Bronchial epithelial cell (primary cell): ENCODE measurements at regions not wholly inside any gene's neighbourhood (a gene's known extent, or its start where the extent isn't known, plus 50 kb on each side); places are given as distances from the start of the nearest gene placed in this dataset.

Experiments used
- DNase-seq: peaks from one replicate; pipeline ENCODE4 v3.0.0-alpha.2; 2010; ENCODE audit warnings: low read depth
- FAIRE-seq: peaks from 2 replicates; lab custom pipeline; 2011; peaks lifted over from hg19 to GRCh38; lab: Jason Lieb, UNC
- H3K27me3 ChIP-seq: 2 replicates; pipeline ENCODE4 v1.5.1; 2011; ENCODE audit warnings: low read length; ENCODE audit not compliant: control insufficient read depth, insufficient read depth
- H3K36me3 ChIP-seq: 2 replicates; pipeline ENCODE4 v1.5.1; 2011; ENCODE audit warnings: low read length; ENCODE audit not compliant: control insufficient read depth, insufficient read depth
- H3K4me3 ChIP-seq: 2 replicates; pipeline ENCODE4 v1.5.1; 2011; ENCODE audit warnings: mild to moderate bottlenecking, low read depth, low read length, control low read depth
- CTCF ChIP-seq: IDR thresholded peaks from 2 replicates; pipeline ENCODE4 v1.5.1; 2011; ENCODE audit warnings: mild to moderate bottlenecking, moderate library complexity, low read length, control low read depth, inconsistent platforms; ENCODE audit not compliant: insufficient read depth, severe bottlenecking

GRCh38 chr11:22920939-22921565 lies 60.8 kb upstream of the CCDC179 start:
- H3K27me3 ChIP-seq, result no peaks in the 10 kb centered on the region
- peak; percentile 80 for TF ChIP-seq CTCF
- H3K4me3 ChIP-seq, result no peak overlapping the region
- DNase-seq (peak; percentile 55), FAIRE-seq (no peak)
- H3K36me3 ChIP-seq, result no peaks in the 10 kb centered on the region

GRCh38 chr11:22922672-22923071 lies 62.4 kb upstream of the CCDC179 start:
- no peaks in the 10 kb centered on the region for H3K27me3 ChIP-seq
- H3K36me3 ChIP-seq, result no peaks in the 10 kb centered on the region
- FAIRE-seq (no peak), DNase-seq (no peak)
- TF ChIP-seq CTCF, result no peak
- H3K4me3 ChIP-seq, result no peak overlapping the region

GRCh38 chr11:22923561-22923960 lies 63.3 kb upstream of the CCDC179 start:
- TF ChIP-seq CTCF, result no peak
- Histone ChIP-seq H3K27me3 (no peaks in the 10 kb centered on the region), H3K4me3 (no peak overlapping the region), H3K36me3 (no peaks in the 10 kb centered on the region)
- FAIRE-seq (no peak), DNase-seq (peak; percentile 7)

- no peak for DNase-seq
- TF ChIP-seq CTCF, result no peak
- Histone ChIP-seq H3K27me3 (no peaks in the 10 kb centered on the region), H3K36me3 (no peaks in the 10 kb centered on the region), H3K4me3 (no peak overlapping the region)
- FAIRE-seq, result no peak
Measured at GRCh38 chr11:22926341-22926740, 66.1 kb upstream of the CCDC179 start.

GRCh38 chr11:22927793-22928192 lies 67.5 kb upstream of the CCDC179 start:
- Histone ChIP-seq H3K4me3 (no peak overlapping the region), H3K27me3 (no peaks in the 10 kb centered on the region), H3K36me3 (no peaks in the 10 kb centered on the region)
- no peak for DNase-seq
- no peak for TF ChIP-seq CTCF
- no peak for FAIRE-seq
